ENCODE measurements at regions not wholly inside any gene's neighbourhood (a gene's known extent, or its start where the extent isn't known, plus 50 kb on each side); places are given as distances from the start of the nearest gene placed in this dataset.

GRCh38 chr12:126171937-126172559, 1106.8 kb downstream of the AACS start:
- no peaks in the 10 kb centered on the region for H3F3A ChIP-seq (ENCODE audit: insufficient read depth, low read depth)
- BruUV-seq (replicated peaks): no TSS peak
- H3K4me2 ChIP-seq: no peak overlapping the region
- DNase-seq: no peak
- TF ChIP-seq, protein P1, sequence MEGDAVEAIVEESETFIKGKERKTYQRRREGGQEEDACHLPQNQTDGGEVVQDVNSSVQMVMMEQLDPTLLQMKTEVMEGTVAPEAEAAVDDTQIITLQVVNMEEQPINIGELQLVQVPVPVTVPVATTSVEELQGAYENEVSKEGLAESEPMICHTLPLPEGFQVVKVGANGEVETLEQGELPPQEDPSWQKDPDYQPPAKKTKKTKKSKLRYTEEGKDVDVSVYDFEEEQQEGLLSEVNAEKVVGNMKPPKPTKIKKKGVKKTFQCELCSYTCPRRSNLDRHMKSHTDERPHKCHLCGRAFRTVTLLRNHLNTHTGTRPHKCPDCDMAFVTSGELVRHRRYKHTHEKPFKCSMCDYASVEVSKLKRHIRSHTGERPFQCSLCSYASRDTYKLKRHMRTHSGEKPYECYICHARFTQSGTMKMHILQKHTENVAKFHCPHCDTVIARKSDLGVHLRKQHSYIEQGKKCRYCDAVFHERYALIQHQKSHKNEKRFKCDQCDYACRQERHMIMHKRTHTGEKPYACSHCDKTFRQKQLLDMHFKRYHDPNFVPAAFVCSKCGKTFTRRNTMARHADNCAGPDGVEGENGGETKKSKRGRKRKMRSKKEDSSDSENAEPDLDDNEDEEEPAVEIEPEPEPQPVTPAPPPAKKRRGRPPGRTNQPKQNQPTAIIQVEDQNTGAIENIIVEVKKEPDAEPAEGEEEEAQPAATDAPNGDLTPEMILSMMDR (conservative IDR thresholded peaks at IDR 0.05): no peak
- TF ChIP-seq EZH2 (IDR thresholded peaks at IDR 0.05; ENCODE audit: low read depth): no peak
- intact Hi-C loops (cut with micrococcal nuclease; ENCODE audit: unreplicated experiment): no loop called here
- H2AFZ ChIP-seq: no peak overlapping the region
- no peak overlapping the region for H3K27ac ChIP-seq
- H3K36me3 ChIP-seq (ENCODE audit: low read depth): no peaks in the 10 kb centered on the region
- ChIA-PET CTCF (no interaction called here), POLR2A (ENCODE audit: unreplicated experiment) (no interaction called here)
- no peaks in the 10 kb centered on the region for H3K27me3 ChIP-seq (ENCODE audit: insufficient read depth, low read depth)
- H4K20me1 ChIP-seq (ENCODE audit: insufficient read depth): no peaks in the 10 kb centered on the region
- no peaks in the 10 kb centered on the region for H3K9me3 ChIP-seq (ENCODE audit: insufficient read depth, low read depth)
- H3K4me1 ChIP-seq (replicated peaks; ENCODE audit: insufficient read depth): no peaks in the 10 kb centered on the region
- H3K79me2 ChIP-seq (ENCODE audit: low read depth): no peaks in the 10 kb centered on the region
- H3K4me3 ChIP-seq: no peak overlapping the region
- H3K9me2 ChIP-seq (ENCODE audit: insufficient read depth): no peaks in the 10 kb centered on the region

DNA sequence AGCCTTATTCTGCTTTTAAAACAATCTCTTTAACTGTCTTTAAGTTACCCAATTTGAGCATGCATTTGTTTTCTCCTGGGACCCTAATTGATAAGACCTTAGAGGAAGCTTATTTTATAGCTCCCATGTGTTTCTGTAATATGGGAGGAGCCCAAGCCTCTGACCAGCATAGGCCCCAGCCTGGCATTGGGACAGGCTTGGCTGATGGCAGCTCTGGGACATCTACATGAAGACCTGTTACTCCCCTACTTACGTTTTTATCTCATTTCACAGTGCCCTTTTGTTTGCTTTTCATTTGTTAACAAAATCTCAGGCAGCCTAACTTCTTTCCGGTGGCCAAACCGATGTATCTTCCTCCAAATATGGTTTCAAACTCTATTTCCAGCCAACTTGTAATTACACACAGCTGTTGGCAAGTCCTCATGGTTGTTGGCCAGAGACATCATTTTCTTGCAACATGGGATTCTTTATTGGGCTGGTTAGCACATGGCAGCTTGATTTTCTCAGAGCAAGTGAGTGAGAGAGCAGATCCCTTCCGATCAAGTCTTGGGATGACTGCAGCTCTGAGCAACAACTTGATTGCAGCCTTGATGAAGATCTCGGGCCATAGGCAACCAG, 1117.5 kb downstream of the AACS start:
- H3K27ac ChIP-seq: no peak overlapping the region
- no peaks in the 10 kb centered on the region for H3K27me3 ChIP-seq (ENCODE audit: insufficient read depth, low read depth)
- ChIA-PET CTCF (no interaction called here), POLR2A (ENCODE audit: unreplicated experiment) (no interaction called here)
- no peaks in the 10 kb centered on the region for H4K20me1 ChIP-seq (ENCODE audit: insufficient read depth)
- H3K36me3 ChIP-seq (ENCODE audit: low read depth): no peaks in the 10 kb centered on the region
- no peak for DNase-seq
- H3K9me2 ChIP-seq (ENCODE audit: insufficient read depth): no peaks in the 10 kb centered on the region
- H3K9me3 ChIP-seq (ENCODE audit: insufficient read depth, low read depth): no peaks in the 10 kb centered on the region
- H3K4me2 ChIP-seq: no peak overlapping the region
- no peak overlapping the region for H3K4me3 ChIP-seq
- no peak overlapping the region for H2AFZ ChIP-seq
- no TSS peak for BruUV-seq (replicated peaks)
- intact Hi-C loops (cut with micrococcal nuclease; ENCODE audit: unreplicated experiment): no loop called here
- TF ChIP-seq, protein P1 (conservative IDR thresholded peaks at IDR 0.05): no peak
- TF ChIP-seq EZH2 (IDR thresholded peaks at IDR 0.05; ENCODE audit: low read depth): no peak
- H3K4me1 ChIP-seq (replicated peaks; ENCODE audit: insufficient read depth): no peaks in the 10 kb centered on the region
- H3K79me2 ChIP-seq (ENCODE audit: low read depth): no peaks in the 10 kb centered on the region
- H3F3A ChIP-seq (ENCODE audit: insufficient read depth, low read depth): no peaks in the 10 kb centered on the region

- CTCF ChIA-PET: no interaction called here
- no peaks in the 10 kb centered on the region for H3K27me3 ChIP-seq (ENCODE audit: insufficient read depth, low read depth)
- no peaks in the 10 kb centered on the region for H3K4me1 ChIP-seq (replicated peaks; ENCODE audit: insufficient read depth)
- no peaks in the 10 kb centered on the region for H3K79me2 ChIP-seq (ENCODE audit: low read depth)
- TF ChIP-seq, protein P1 (conservative IDR thresholded peaks at IDR 0.05): no peak
- no peak for TF ChIP-seq EZH2 (IDR thresholded peaks at IDR 0.05; ENCODE audit: low read depth)
- H3K9me3 ChIP-seq (ENCODE audit: insufficient read depth, low read depth): no peaks in the 10 kb centered on the region
- no TSS peak for BruUV-seq (replicated peaks)
- H3K9me2 ChIP-seq (ENCODE audit: insufficient read depth): no peaks in the 10 kb centered on the region
- H3K4me2 ChIP-seq: no peak overlapping the region
- H4K20me1 ChIP-seq (ENCODE audit: insufficient read depth): no peaks in the 10 kb centered on the region
- POLR2A ChIA-PET (ENCODE audit: unreplicated experiment): no interaction called here
- H3F3A ChIP-seq (ENCODE audit: insufficient read depth, low read depth): no peaks in the 10 kb centered on the region
- intact Hi-C loops (cut with micrococcal nuclease; ENCODE audit: unreplicated experiment): no loop called here
- DNase-seq: no peak
- H3K27ac ChIP-seq: no peak overlapping the region
- H3K4me3 ChIP-seq: no peak overlapping the region
- H2AFZ ChIP-seq: no peak overlapping the region
- H3K36me3 ChIP-seq (ENCODE audit: low read depth): no peaks in the 10 kb centered on the region
Observed at GRCh38 chr12:126185025-126185424, 1119.8 kb downstream of the AACS start.
